HCT116 (cell line): ENCODE measurements at regions not wholly inside any gene's neighbourhood (a gene's known extent, or its start where the extent isn't known, plus 50 kb on each side); places are given as distances from the start of the nearest gene placed in this dataset.

Experiments
- ATAC-seq: fragments of 200-7000 bp; cut with Tn5 transposase; 2 replicates; pipeline ENCODE4 v1.9.1; 2020; ENCODE audit warnings: mild to moderate bottlenecking, moderate library complexity
- BruUV-seq: library from RNA; stranded (reverse); fragments of 400-500 nt; replicated peaks from 2 replicates; lab custom pipeline; 2021; lab: Mats Ljungman, UMichigan
- CTCF ChIA-PET: fragments of 300-600 bp; sonication (Branson Sonifier 250); formaldehyde crosslinking; loops from one replicate; lab custom pipeline; 2021; ENCODE audit warnings: antibody characterized with exemption; lab: Charles Lee
- POLR2A ChIA-PET: fragments of 300-600, 350-600 bp; sonication (Branson Sonifier 250); formaldehyde crosslinking; loops from one replicate; lab custom pipeline; 2021; ENCODE audit warnings: antibody characterized with exemption; lab: Charles Lee
- RAD21 ChIA-PET, 2 experiments: fragments of 300-600 bp; sonication (Branson Sonifier 250); formaldehyde crosslinking; loops; one replicate each; lab custom pipeline; 2023; ENCODE audit warnings: low total read pairs in 2 of 2; ENCODE audit not compliant: uncharacterized antibody in 2 of 2, unreplicated experiment in 2 of 2, low non-redundant PET in 1 of 2; lab: Charles Lee
- DNase-seq: peaks from one replicate; pipeline ENCODE4 v3.0.0-alpha.2; 2010; ENCODE audit warnings: low read depth, low spot score
- H2AFZ ChIP-seq: fragments of 200-600 bp; shearing (Covaris generic), sonication (generic); 2 replicates; pipeline ENCODE4 v1.6.1; 2017; ENCODE audit warnings: low read depth, mixed run types, mixed read lengths, antibody characterized with exemption, low read length; ENCODE audit not compliant: poor library complexity, severe bottlenecking
- H3K27ac ChIP-seq: 2 replicates; pipeline ENCODE4 v1.5.1; 2012; ENCODE audit warnings: low read depth, low read length
- H3K27me3 ChIP-seq: fragments of 200-600 bp; sonication (generic); 2 replicates; pipeline ENCODE4 v1.6.1; 2016; ENCODE audit warnings: mixed run types, low read length, mixed read lengths; ENCODE audit not compliant: insufficient read depth
- H3K36me3 ChIP-seq, 2 experiments: fragments of 200-500 bp in 1 of 2; fragments of 200-600 bp in 1 of 2; sonication (Bioruptor generic) in 1 of 2; sonication (generic) in 1 of 2; 2 replicates each; pipeline versions ENCODE4 v1.5.1 to v1.6.1; 2014 to 2016; ENCODE audit warnings: low read length in 2 of 2, inconsistent platforms in 1 of 2, mixed read lengths in 1 of 2, mixed run types in 1 of 2; ENCODE audit not compliant: insufficient read depth in 2 of 2, control insufficient read depth in 1 of 2
- H3K4me1 ChIP-seq, 2 experiments: fragments of 200-600 bp in 1 of 2; sonication (generic) in 1 of 2; 2 replicates each; pipeline versions ENCODE4 v1.5.1 to v1.6.1; 2012 to 2017; ENCODE audit warnings: low read length in 2 of 2, inconsistent platforms in 1 of 2, mild to moderate bottlenecking in 1 of 2, mixed read lengths in 1 of 2, mixed run types in 1 of 2, moderate library complexity in 1 of 2; ENCODE audit not compliant: insufficient read depth in 2 of 2, control insufficient read depth in 1 of 2
- H3K4me2 ChIP-seq: fragments of 200-600 bp; sonication (generic); 2 replicates; pipeline ENCODE4 v1.6.1; 2017; ENCODE audit warnings: mixed run types, low read length, mixed read lengths
- H3K4me3 ChIP-seq, 2 experiments: fragments of 200-600 bp in 1 of 2; sonication (generic) in 1 of 2; replicated peaks in 1 of 2; 2 replicates each; pipeline ENCODE4 v1.5.1; 2011 to 2016; ENCODE audit warnings: low read length in 2 of 2, control low read depth in 1 of 2, low read depth in 1 of 2, mild to moderate bottlenecking in 1 of 2, mixed read lengths in 1 of 2, mixed run types in 1 of 2
- H3K79me2 ChIP-seq: fragments of 200-600 bp; sonication (generic); 2 replicates; pipeline ENCODE4 v1.6.1; 2017; ENCODE audit warnings: mild to moderate bottlenecking, mixed run types, low read length, moderate library complexity, mixed read lengths; ENCODE audit not compliant: insufficient read depth
- H3K9ac ChIP-seq: fragments of 200-600 bp; sonication (generic); 2 replicates; pipeline ENCODE4 v1.6.1; 2016; ENCODE audit warnings: low read length, mixed read lengths
- H3K9me2 ChIP-seq: fragments of 200-600 bp; sonication (generic), shearing (Covaris generic); 2 replicates; pipeline ENCODE4 v1.6.1; 2017; ENCODE audit warnings: mixed run types, mild to moderate bottlenecking, moderate library complexity; ENCODE audit not compliant: insufficient read depth
- H3K9me3 ChIP-seq, 2 experiments: fragments of 200-500 bp in 1 of 2; fragments of 200-600 bp in 1 of 2; sonication (Bioruptor generic) in 1 of 2; sonication (generic) in 1 of 2; 2 replicates each; pipeline ENCODE4 v1.6.1; 2014 to 2017; ENCODE audit warnings: low read length in 2 of 2, mixed read lengths in 2 of 2, inconsistent platforms in 1 of 2, low read depth in 1 of 2, mild to moderate bottlenecking in 1 of 2, mixed run types in 1 of 2, moderate library complexity in 1 of 2; ENCODE audit not compliant: control insufficient read depth in 1 of 2, insufficient read depth in 1 of 2
- H4K20me1 ChIP-seq: fragments of 200-600 bp; sonication (generic), shearing (Covaris generic); 2 replicates; pipeline ENCODE4 v1.6.1; 2017; ENCODE audit warnings: mixed run types, mild to moderate bottlenecking, moderate library complexity; ENCODE audit not compliant: insufficient read depth
- CBX3 ChIP-seq: IDR thresholded peaks from 2 replicates; pipeline ENCODE4 v1.6.1; 2012; ENCODE audit warnings: low read depth
- CEBPB ChIP-seq: IDR thresholded peaks from 2 replicates; pipeline ENCODE4 v1.6.1; 2012; ENCODE audit warnings: low read depth
- ELF1 ChIP-seq: IDR thresholded peaks from 2 replicates; pipeline ENCODE4 v1.6.1; 2012; ENCODE audit warnings: low read depth, borderline replicate concordance
- FOSL1 ChIP-seq: IDR thresholded peaks from 2 replicates; pipeline ENCODE4 v1.6.1; 2012; ENCODE audit warnings: low read depth
- JUND ChIP-seq: IDR thresholded peaks from 2 replicates; pipeline ENCODE4 v1.6.1; 2012
- POLR2A ChIP-seq: IDR thresholded peaks from 2 replicates; pipeline ENCODE4 v1.7.0; 2011; ENCODE audit warnings: borderline replicate concordance; ENCODE audit not compliant: insufficient read depth, insufficient read length; ENCODE audit errors: extremely low read depth
- RAD21 ChIP-seq: IDR thresholded peaks from 2 replicates; pipeline ENCODE4 v1.6.1; 2012; ENCODE audit warnings: low read depth, mild to moderate bottlenecking
- intact Hi-C: fragments of 100-400 bp; cut with micrococcal nuclease; formaldehyde crosslinking; loops from 2 replicates; pipeline ENCODE4 v1.10.0; 2022
- TF ChIP-seq, protein P1 (sequence below), 3 experiments: fragments of 200-600 bp in 1 of 3; sonication (generic) in 1 of 3; IDR thresholded peaks in 2 of 3; conservative IDR thresholded peaks in 1 of 3; 2 replicates each; pipeline ENCODE4 v1.5.1; 2012 to 2017; ENCODE audit warnings: low read depth in 2 of 3, low read length in 2 of 3, antibody characterized with exemption in 1 of 3, borderline replicate concordance in 1 of 3, control low read depth in 1 of 3, mild to moderate bottlenecking in 1 of 3, mixed read lengths in 1 of 3, mixed run types in 1 of 3, moderate library complexity in 1 of 3; ENCODE audit not compliant: insufficient read depth in 1 of 3
- TF ChIP-seq, protein P2 (sequence below): IDR thresholded peaks from 2 replicates; pipeline ENCODE4 v1.6.1; 2011; ENCODE audit warnings: mild to moderate bottlenecking, low read length, moderate library complexity; ENCODE audit not compliant: insufficient replicate concordance; ENCODE audit errors: extremely low read depth
- TF ChIP-seq, protein P3 (sequence below): IDR thresholded peaks from 2 replicates; pipeline ENCODE4 v1.6.1; 2012
- TF ChIP-seq, protein P4 (sequence below): IDR thresholded peaks from 2 replicates; pipeline ENCODE4 v1.6.1; 2012

DNA sequence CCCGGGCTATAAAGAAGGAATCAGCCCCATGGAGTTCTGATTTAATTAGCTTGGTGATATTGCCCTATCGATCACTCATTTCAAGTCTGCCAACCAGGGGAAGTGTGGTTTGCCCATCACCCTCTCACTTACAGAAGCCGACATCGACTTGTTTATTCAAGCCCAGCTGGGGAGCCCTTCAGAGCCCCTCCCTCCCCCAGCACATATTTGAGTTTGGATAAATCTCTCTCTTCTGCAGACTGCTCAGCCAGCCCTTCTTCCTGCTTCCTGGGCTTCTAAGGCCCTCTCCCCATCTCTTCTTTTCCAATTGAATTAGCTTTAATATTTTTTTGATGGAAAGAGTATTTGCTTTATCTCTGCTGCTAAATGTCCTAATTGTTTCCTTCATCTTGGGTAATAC lies 299.0 kb downstream of the MIAT start:
- DNase-seq (no peak), ATAC-seq (no peak)
- no peaks in the 10 kb centered on the region for H3K4me1 ChIP-seq
- ChIA-PET POLR2A (no interaction called here), RAD21 (no interaction called here), CTCF (no interaction called here)
- BruUV-seq = no TSS peak
- H3K4me3 ChIP-seq = no peak overlapping the region
- H3K27ac ChIP-seq = no peak overlapping the region
- no peaks in the 10 kb centered on the region for H3K9me2 ChIP-seq
- H3K27me3 ChIP-seq = peaks cover 90% of the 10 kb centered on the region
- H3K79me2 ChIP-seq = no peaks in the 10 kb centered on the region
- no peaks in the 10 kb centered on the region for H3K9me3 ChIP-seq
- no peak overlapping the region for H3K4me2 ChIP-seq
- H3K9ac ChIP-seq = no peak overlapping the region
- H4K20me1 ChIP-seq = no peaks in the 10 kb centered on the region
- no peaks in the 10 kb centered on the region for H3K36me3 ChIP-seq
- TF ChIP-seq, protein P1, sequence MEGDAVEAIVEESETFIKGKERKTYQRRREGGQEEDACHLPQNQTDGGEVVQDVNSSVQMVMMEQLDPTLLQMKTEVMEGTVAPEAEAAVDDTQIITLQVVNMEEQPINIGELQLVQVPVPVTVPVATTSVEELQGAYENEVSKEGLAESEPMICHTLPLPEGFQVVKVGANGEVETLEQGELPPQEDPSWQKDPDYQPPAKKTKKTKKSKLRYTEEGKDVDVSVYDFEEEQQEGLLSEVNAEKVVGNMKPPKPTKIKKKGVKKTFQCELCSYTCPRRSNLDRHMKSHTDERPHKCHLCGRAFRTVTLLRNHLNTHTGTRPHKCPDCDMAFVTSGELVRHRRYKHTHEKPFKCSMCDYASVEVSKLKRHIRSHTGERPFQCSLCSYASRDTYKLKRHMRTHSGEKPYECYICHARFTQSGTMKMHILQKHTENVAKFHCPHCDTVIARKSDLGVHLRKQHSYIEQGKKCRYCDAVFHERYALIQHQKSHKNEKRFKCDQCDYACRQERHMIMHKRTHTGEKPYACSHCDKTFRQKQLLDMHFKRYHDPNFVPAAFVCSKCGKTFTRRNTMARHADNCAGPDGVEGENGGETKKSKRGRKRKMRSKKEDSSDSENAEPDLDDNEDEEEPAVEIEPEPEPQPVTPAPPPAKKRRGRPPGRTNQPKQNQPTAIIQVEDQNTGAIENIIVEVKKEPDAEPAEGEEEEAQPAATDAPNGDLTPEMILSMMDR (IDR thresholded peaks at IDR 0.05 in 2 of 3, conservative IDR thresholded peaks at IDR 0.05 in 1 of 3; ENCODE audit: borderline replicate concordance in 1 of 3, insufficient read depth in 1 of 3, low read depth in 2 of 3, low read length in 2 of 3) = no peak
- TF ChIP-seq RAD21 (no peak), FOSL1 (no peak), POLR2A (no peak), CEBPB (no peak), ELF1 (no peak), JUND (no peak), CBX3 (no peak)
- TF ChIP-seq, protein P2, sequence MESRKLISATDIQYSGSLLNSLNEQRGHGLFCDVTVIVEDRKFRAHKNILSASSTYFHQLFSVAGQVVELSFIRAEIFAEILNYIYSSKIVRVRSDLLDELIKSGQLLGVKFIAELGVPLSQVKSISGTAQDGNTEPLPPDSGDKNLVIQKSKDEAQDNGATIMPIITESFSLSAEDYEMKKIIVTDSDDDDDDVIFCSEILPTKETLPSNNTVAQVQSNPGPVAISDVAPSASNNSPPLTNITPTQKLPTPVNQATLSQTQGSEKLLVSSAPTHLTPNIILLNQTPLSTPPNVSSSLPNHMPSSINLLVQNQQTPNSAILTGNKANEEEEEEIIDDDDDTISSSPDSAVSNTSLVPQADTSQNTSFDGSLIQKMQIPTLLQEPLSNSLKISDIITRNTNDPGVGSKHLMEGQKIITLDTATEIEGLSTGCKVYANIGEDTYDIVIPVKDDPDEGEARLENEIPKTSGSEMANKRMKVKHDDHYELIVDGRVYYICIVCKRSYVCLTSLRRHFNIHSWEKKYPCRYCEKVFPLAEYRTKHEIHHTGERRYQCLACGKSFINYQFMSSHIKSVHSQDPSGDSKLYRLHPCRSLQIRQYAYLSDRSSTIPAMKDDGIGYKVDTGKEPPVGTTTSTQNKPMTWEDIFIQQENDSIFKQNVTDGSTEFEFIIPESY = no peak
- TF ChIP-seq, protein P3, sequence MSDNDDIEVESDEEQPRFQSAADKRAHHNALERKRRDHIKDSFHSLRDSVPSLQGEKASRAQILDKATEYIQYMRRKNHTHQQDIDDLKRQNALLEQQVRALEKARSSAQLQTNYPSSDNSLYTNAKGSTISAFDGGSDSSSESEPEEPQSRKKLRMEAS = no peak
- TF ChIP-seq, protein P4, sequence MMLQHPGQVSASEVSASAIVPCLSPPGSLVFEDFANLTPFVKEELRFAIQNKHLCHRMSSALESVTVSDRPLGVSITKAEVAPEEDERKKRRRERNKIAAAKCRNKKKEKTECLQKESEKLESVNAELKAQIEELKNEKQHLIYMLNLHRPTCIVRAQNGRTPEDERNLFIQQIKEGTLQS = no peak
- intact Hi-C loops = no loop called here
- no peak overlapping the region for H2AFZ ChIP-seq
